ENCODE measurements at regions not wholly inside any gene's neighbourhood (a gene's known extent, or its start where the extent isn't known, plus 50 kb on each side); places are given as distances from the start of the nearest gene placed in this dataset.
A peak's percentile ranks its signal among the peaks of the same experiment; 100 is the strongest.

DNA sequence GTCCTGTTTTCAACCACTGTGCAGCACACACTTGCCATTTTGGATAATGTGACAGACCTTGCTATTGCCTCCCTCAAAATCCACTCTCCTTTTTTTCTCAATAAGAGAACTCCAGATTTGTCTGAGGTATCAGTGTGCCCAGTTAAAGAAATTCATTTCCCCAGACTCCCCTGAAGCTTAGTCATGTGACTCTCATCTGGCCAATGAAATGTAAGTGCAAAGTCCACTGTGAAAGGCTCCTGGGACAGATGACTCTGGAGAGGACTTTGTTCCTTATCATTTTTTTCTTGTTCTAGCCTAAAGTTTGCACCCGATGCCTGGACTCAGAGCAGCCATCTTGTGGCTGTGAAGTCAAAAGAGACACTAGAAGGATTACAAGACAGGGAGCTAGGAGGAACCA lies 268.6 kb upstream of the LRTM1 start:
- TF ChIP-seq, protein P1, sequence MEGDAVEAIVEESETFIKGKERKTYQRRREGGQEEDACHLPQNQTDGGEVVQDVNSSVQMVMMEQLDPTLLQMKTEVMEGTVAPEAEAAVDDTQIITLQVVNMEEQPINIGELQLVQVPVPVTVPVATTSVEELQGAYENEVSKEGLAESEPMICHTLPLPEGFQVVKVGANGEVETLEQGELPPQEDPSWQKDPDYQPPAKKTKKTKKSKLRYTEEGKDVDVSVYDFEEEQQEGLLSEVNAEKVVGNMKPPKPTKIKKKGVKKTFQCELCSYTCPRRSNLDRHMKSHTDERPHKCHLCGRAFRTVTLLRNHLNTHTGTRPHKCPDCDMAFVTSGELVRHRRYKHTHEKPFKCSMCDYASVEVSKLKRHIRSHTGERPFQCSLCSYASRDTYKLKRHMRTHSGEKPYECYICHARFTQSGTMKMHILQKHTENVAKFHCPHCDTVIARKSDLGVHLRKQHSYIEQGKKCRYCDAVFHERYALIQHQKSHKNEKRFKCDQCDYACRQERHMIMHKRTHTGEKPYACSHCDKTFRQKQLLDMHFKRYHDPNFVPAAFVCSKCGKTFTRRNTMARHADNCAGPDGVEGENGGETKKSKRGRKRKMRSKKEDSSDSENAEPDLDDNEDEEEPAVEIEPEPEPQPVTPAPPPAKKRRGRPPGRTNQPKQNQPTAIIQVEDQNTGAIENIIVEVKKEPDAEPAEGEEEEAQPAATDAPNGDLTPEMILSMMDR (IDR thresholded peaks at IDR 0.05; ENCODE audit: insufficient read depth, low read length, severe bottlenecking): no peak
- DNase-seq (ENCODE audit: low read depth): no peak
- no peak overlapping the region for H3K4me3 ChIP-seq (ENCODE audit: low read depth, low read length)
- no peaks in the 10 kb centered on the region for H3K27me3 ChIP-seq (ENCODE audit: control insufficient read depth, insufficient read depth, low read length)
- H3K36me3 ChIP-seq (ENCODE audit: control insufficient read depth, insufficient read depth, low read length): no peaks in the 10 kb centered on the region
- no peak for FAIRE-seq

DNA sequence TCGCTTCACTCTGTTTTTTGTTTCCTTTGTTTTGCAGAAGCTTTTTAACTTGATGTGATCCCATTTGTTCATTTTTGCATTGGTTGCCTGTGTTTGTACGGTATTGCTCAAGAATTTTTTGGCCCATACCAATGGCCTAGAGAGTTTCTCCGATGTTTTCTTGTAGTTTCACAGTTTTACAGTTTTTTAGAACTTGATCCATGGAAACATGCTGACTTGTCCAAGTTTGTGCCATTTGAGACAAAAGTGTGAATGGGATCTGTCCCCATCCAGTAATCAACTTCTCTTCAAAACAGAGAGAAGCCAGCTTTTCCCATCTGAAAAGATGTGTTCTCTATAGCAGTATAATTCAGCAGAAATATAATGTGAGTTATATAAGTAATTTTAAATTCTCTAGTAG lies 266.5 kb upstream of the LRTM1 start:
- DNase-seq (ENCODE audit: low read depth) (no peak), FAIRE-seq (no peak)
- Histone ChIP-seq H3K27me3 (ENCODE audit: control insufficient read depth, insufficient read depth, low read length) (no peaks in the 10 kb centered on the region), H3K4me3 (ENCODE audit: low read depth, low read length) (no peak overlapping the region), H3K36me3 (ENCODE audit: control insufficient read depth, insufficient read depth, low read length) (no peaks in the 10 kb centered on the region)
- TF ChIP-seq, protein P1 (IDR thresholded peaks at IDR 0.05; ENCODE audit: insufficient read depth, low read length, severe bottlenecking): no peak

DNA sequence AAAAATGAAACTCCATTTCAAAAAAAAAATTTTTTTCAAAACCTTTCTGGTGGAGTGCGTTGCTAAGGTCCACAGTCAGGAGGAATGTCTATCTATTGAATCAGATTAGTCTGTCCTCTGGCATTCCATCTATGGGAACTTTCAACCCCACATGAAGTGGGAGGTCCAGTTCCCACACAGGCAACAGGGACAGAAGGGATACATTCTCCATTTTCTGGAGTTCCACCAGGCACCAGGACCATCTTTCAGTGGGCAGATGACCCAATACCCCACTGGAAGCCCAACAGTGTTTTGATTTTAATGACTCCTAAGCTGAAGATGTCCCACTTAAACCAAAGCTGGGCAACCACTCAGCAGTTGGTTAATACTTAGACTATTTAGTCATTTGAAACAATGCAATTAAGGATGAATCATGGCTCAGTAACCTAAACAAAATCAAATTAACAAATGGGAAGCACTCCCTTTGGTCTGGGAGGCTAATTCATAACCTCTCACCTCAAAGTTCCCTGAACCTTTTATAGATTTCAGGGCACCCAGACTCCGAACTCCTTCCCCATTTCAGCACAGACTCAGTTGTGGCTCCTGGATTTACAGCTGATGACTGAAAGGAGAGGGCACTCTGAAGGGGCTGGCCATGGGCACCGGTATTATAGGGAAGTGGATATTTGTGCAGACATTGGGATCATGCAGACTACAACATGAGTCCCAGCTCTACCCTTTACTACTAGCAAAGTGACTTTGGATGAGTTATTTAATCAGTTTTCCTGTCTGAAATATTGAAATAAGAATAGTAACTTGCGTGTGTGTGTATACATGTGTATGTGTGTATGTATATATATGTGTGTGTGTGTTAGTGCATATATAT lies 264.3 kb upstream of the LRTM1 start:
- H3K36me3 ChIP-seq (ENCODE audit: control insufficient read depth, insufficient read depth, low read length): no peaks in the 10 kb centered on the region
- TF ChIP-seq, protein P1 (IDR thresholded peaks at IDR 0.05; ENCODE audit: insufficient read depth, low read length, severe bottlenecking): no peak
- H3K4me3 ChIP-seq (ENCODE audit: low read depth, low read length): no peak overlapping the region
- no peaks in the 10 kb centered on the region for H3K27me3 ChIP-seq (ENCODE audit: control insufficient read depth, insufficient read depth, low read length)
- no peak for FAIRE-seq
- peak; percentile 38 for DNase-seq (ENCODE audit: low read depth)

GRCh38 chr3:55190331-55190730 lies 262.5 kb upstream of the LRTM1 start:
- TF ChIP-seq, protein P1 (IDR thresholded peaks at IDR 0.05; ENCODE audit: insufficient read depth, low read length, severe bottlenecking): no peak
- DNase-seq (ENCODE audit: low read depth) (no peak), FAIRE-seq (no peak)
- H3K4me3 ChIP-seq (ENCODE audit: low read depth, low read length): no peak overlapping the region
- H3K36me3 ChIP-seq (ENCODE audit: control insufficient read depth, insufficient read depth, low read length): no peaks in the 10 kb centered on the region
- H3K27me3 ChIP-seq (ENCODE audit: control insufficient read depth, insufficient read depth, low read length): no peaks in the 10 kb centered on the region

DNA sequence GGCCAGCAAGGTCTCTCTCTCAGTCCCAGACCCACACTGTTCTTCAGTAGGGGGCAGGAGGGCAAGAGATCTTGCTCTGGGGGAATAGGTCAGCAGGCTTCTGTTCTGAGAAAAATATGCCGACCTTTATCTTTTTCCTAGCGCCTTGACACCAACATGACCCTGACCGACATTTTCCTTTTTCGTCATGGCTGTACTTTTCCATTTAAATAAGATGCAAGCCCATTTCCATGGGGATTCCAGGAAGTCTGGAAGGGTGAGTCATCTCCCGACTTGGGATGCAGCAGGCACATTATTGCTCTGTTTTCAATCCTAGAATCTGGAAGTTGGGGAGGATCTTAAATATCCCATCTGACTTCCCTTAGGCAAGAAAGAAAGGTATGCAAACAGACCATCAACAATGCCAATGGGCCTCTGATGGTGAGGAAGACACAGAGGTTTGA lies 261.5 kb upstream of the LRTM1 start:
- Histone ChIP-seq H3K27me3 (ENCODE audit: control insufficient read depth, insufficient read depth, low read length) (no peaks in the 10 kb centered on the region), H3K4me3 (ENCODE audit: low read depth, low read length) (no peak overlapping the region), H3K36me3 (ENCODE audit: control insufficient read depth, insufficient read depth, low read length) (no peaks in the 10 kb centered on the region)
- DNase-seq (ENCODE audit: low read depth) (no peak), FAIRE-seq (no peak)
- TF ChIP-seq, protein P1 (IDR thresholded peaks at IDR 0.05; ENCODE audit: insufficient read depth, low read length, severe bottlenecking): no peak

Measured in bronchial epithelial cell (primary cell).